ENCODE measurements at regions not wholly inside any gene's neighbourhood (a gene's known extent, or its start where the extent isn't known, plus 50 kb on each side); places are given as distances from the start of the nearest gene placed in this dataset.

DNA sequence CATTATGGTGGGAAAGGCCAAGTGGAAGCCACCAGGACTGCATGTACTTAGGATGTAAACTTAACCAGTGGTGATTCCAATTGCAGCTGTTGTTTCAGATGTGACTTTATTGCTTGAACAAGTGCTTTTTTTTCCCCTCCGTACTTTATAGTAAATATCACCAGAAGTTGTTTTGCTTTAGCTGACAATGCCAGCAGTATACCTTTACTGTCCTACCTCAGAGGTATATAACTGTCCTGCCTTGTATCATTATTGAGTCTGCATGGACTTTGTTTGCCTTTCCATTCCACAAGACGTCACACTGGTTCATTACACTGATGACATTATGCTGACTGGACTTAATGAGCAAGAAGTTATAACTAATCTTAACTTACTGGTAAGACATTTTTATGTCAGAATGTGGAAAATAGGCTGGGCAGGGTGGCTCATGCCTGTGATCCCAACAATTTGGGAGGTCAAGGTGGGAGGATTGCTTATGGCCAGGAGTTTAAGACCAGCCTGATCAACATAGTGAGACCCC lies 77.1 kb upstream of the RAB18 start:
- Histone ChIP-seq H3K4me2 (no peak overlapping the region), H3K36me3 (ENCODE audit: insufficient read depth) (no peaks in the 10 kb centered on the region), H3K9ac (no peak overlapping the region), H3K79me2 (ENCODE audit: insufficient read depth, low read depth) (no peaks in the 10 kb centered on the region), H3K4me3 (IDR thresholded peaks at IDR 0.05; ENCODE audit: insufficient read depth, low read depth, low read length) (no peak overlapping the region), H2AFZ (ENCODE audit: low read depth) (no peak overlapping the region), H4K20me1 (ENCODE audit: insufficient read depth) (no peaks in the 10 kb centered on the region), H3K27me3 (ENCODE audit: insufficient read depth, low read depth) (no peaks in the 10 kb centered on the region), H3K27ac (no peak overlapping the region), H3K4me1 (ENCODE audit: low read depth, poor library complexity, severe bottlenecking) (no peaks in the 10 kb centered on the region)
- no peak for TF ChIP-seq CTCF (conservative IDR thresholded peaks at IDR 0.05; ENCODE audit: low read depth, low read length)

- Histone ChIP-seq H3K27ac (no peak overlapping the region), H3K27me3 (ENCODE audit: insufficient read depth, low read depth) (no peaks in the 10 kb centered on the region), H3K4me3 (IDR thresholded peaks at IDR 0.05; ENCODE audit: insufficient read depth, low read depth, low read length) (no peak overlapping the region), H3K79me2 (ENCODE audit: insufficient read depth, low read depth) (no peaks in the 10 kb centered on the region), H3K4me1 (ENCODE audit: low read depth, poor library complexity, severe bottlenecking) (no peaks in the 10 kb centered on the region), H3K9ac (no peak overlapping the region), H3K4me2 (no peak overlapping the region), H3K36me3 (ENCODE audit: insufficient read depth) (no peaks in the 10 kb centered on the region), H4K20me1 (ENCODE audit: insufficient read depth) (no peaks in the 10 kb centered on the region), H2AFZ (ENCODE audit: low read depth) (no peak overlapping the region)
- no peak for TF ChIP-seq CTCF (conservative IDR thresholded peaks at IDR 0.05; ENCODE audit: low read depth, low read length)
Measured at GRCh38 chr10:27413831-27414348, 90.2 kb upstream of the RAB18 start.

- Histone ChIP-seq H3K4me3 (IDR thresholded peaks at IDR 0.05; ENCODE audit: insufficient read depth, low read depth, low read length) (no peak overlapping the region), H2AFZ (ENCODE audit: low read depth) (no peak overlapping the region), H3K27ac (no peak overlapping the region), H3K4me1 (ENCODE audit: low read depth, poor library complexity, severe bottlenecking) (no peaks in the 10 kb centered on the region), H3K79me2 (ENCODE audit: insufficient read depth, low read depth) (no peaks in the 10 kb centered on the region), H3K27me3 (ENCODE audit: insufficient read depth, low read depth) (no peaks in the 10 kb centered on the region), H4K20me1 (ENCODE audit: insufficient read depth) (no peaks in the 10 kb centered on the region), H3K4me2 (no peak overlapping the region), H3K36me3 (ENCODE audit: insufficient read depth) (no peaks in the 10 kb centered on the region), H3K9ac (no peak overlapping the region)
- TF ChIP-seq CTCF (conservative IDR thresholded peaks at IDR 0.05; ENCODE audit: low read depth, low read length), result no peak
Measured at GRCh38 chr10:27413387-27413786, 90.7 kb upstream of the RAB18 start.

GRCh38 chr10:27410153-27410552 lies 94.0 kb upstream of the RAB18 start:
- no peaks in the 10 kb centered on the region for H3K79me2 ChIP-seq (ENCODE audit: insufficient read depth, low read depth)

More at GRCh38 chr10:27410153-27410552, 94.0 kb upstream of the RAB18 start:
- H3K27me3 ChIP-seq (ENCODE audit: insufficient read depth, low read depth), result no peaks in the 10 kb centered on the region
- no peaks in the 10 kb centered on the region for H3K4me1 ChIP-seq (ENCODE audit: low read depth, poor library complexity, severe bottlenecking)
- no peak overlapping the region for H3K27ac ChIP-seq
- H3K9ac ChIP-seq, result no peak overlapping the region
- H3K36me3 ChIP-seq (ENCODE audit: insufficient read depth), result no peaks in the 10 kb centered on the region
- no peak overlapping the region for H3K4me2 ChIP-seq
- no peak overlapping the region for H2AFZ ChIP-seq (ENCODE audit: low read depth)
- no peak for TF ChIP-seq CTCF (conservative IDR thresholded peaks at IDR 0.05; ENCODE audit: low read depth, low read length)
- no peaks in the 10 kb centered on the region for H4K20me1 ChIP-seq (ENCODE audit: insufficient read depth)
- H3K4me3 ChIP-seq (IDR thresholded peaks at IDR 0.05; ENCODE audit: insufficient read depth, low read depth, low read length), result no peak overlapping the region
